ENCODE measurements at regions not wholly inside any gene's neighbourhood (a gene's known extent, or its start where the extent isn't known, plus 50 kb on each side); places are given as distances from the start of the nearest gene placed in this dataset.

- no peak for TF ChIP-seq ZNF773 (CRISPR knock-in tag; IDR thresholded peaks at IDR 0.05; ENCODE audit: borderline replicate concordance)
Measured at GRCh38 chr2:78417355-78417754, 608.1 kb upstream of the REG3G start (continued).

- Histone ChIP-seq H3K9me3 (ENCODE audit: low read length) (no peaks in the 10 kb centered on the region), H2AFZ (ENCODE audit: low read length) (no peak overlapping the region), H3K79me2 (ENCODE audit: insufficient read depth, low read length) (peaks cover 56% of the 10 kb centered on the region), H3K27ac (ENCODE audit: extremely low read length, insufficient read depth, low read length) (no peak overlapping the region), H3K4me2 (ENCODE audit: low read depth, low read length) (no peak overlapping the region), H3K36me3 (replicated peaks in 1 of 2; ENCODE audit: control insufficient read depth in 1 of 2, insufficient read depth in 2 of 2, low read length in 2 of 2) (no peaks in the 10 kb centered on the region; a peak in 2 of 5 replicates), H4K20me1 (ENCODE audit: insufficient read depth, low read length) (peaks cover 17% of the 10 kb centered on the region), H3K4me3 (replicated peaks in 1 of 3; ENCODE audit: insufficient read depth in 1 of 3, low read depth in 2 of 3, low read length in 3 of 3) (no peak overlapping the region), H3K4me1 (ENCODE audit: insufficient read depth, low read length) (peaks cover 20% of the 10 kb centered on the region), H3K9ac (ENCODE audit: insufficient read depth, low read depth, low read length) (no peak overlapping the region), H3K27me3 (ENCODE audit: control insufficient read depth in 1 of 2, insufficient read depth in 2 of 2, low read length in 2 of 2) (no peaks in the 10 kb centered on the region)
- ATAC-seq = no peak
- POLR2A ChIA-PET = no interaction called here
- CTCF ChIA-PET (ENCODE audit: low intra/inter-chr PET ratio, low total read pairs) = no interaction called here
- intact Hi-C loops (cut with micrococcal nuclease; ENCODE audit: unreplicated experiment) = no loop called here
- TF ChIP-seq ZFP37 (CRISPR knock-in tag; IDR thresholded peaks at IDR 0.05; ENCODE audit: borderline replicate concordance) (no peak), SIN3A (IDR thresholded peaks at IDR 0.05; ENCODE audit: borderline replicate concordance, low read depth, low read length) (no peak), ZNF770 (CRISPR knock-in tag; IDR thresholded peaks at IDR 0.05) (no peak), ZNF607 (CRISPR knock-in tag; IDR thresholded peaks at IDR 0.05; ENCODE audit: borderline replicate concordance) (no peak)
- 90% methylated on average over 2 of the region's 2 CpGs for WGBS (ENCODE audit: low lambda C conversion rate)
- DNase-seq (ENCODE audit: low spot score) = no peak
- FAIRE-seq = no peak
- in situ Hi-C loops (cut with HindIII; ENCODE audit: extremely low pct_ligation_motif_present, low pct_unique_long_range_greater_than_20kb) = no loop called here
- no TSS peak for BruUV-seq (replicated peaks)
Measured at GRCh38 chr2:78418021-78418420, 607.5 kb upstream of the REG3G start.

GRCh38 chr2:78420132-78420531, 605.4 kb upstream of the REG3G start:
- peaks cover 60% of the 10 kb centered on the region for H3K79me2 ChIP-seq (ENCODE audit: insufficient read depth, low read length)
- FAIRE-seq = no peak
- CTCF ChIA-PET (ENCODE audit: low intra/inter-chr PET ratio, low total read pairs) = no interaction called here

More at GRCh38 chr2:78420132-78420531, 605.4 kb upstream of the REG3G start:
- no peak overlapping the region for H3K4me3 ChIP-seq (replicated peaks in 1 of 3; ENCODE audit: insufficient read depth in 1 of 3, low read depth in 2 of 3, low read length in 3 of 3)
- 100% methylated on average over 1 of the region's 1 CpG for WGBS (ENCODE audit: low lambda C conversion rate)
- no peak overlapping the region for H2AFZ ChIP-seq (ENCODE audit: low read length)
- no peaks in the 10 kb centered on the region; a peak in 1 of 5 replicates for H3K36me3 ChIP-seq (replicated peaks in 1 of 2; ENCODE audit: control insufficient read depth in 1 of 2, insufficient read depth in 2 of 2, low read length in 2 of 2)
- H3K4me1 ChIP-seq (ENCODE audit: insufficient read depth, low read length) = peaks cover 20% of the 10 kb centered on the region
- H3K9ac ChIP-seq (ENCODE audit: insufficient read depth, low read depth, low read length) = no peak overlapping the region
- POLR2A ChIA-PET = no interaction called here
- no peak overlapping the region for H3K27ac ChIP-seq (ENCODE audit: extremely low read length, insufficient read depth, low read length)
- ATAC-seq (no peak), DNase-seq (ENCODE audit: low spot score) (no peak)
- TF ChIP-seq KAT2B (IDR thresholded peaks at IDR 0.05; ENCODE audit: borderline replicate concordance, low read depth, low read length) = no peak
- TF ChIP-seq RBAK (CRISPR knock-in tag; IDR thresholded peaks at IDR 0.05) = peak; percentile 61; the same call in 1 of the 2 replicates
- TF ChIP-seq JARID2 (CRISPR knock-in tag; IDR thresholded peaks at IDR 0.05; ENCODE audit: insufficient replicate concordance) = no peak
- peak; percentile 87 for TF ChIP-seq ZNF12 (CRISPR knock-in tag; IDR thresholded peaks at IDR 0.05)
- H3K9me3 ChIP-seq (ENCODE audit: low read length) = no peaks in the 10 kb centered on the region
- BruUV-seq (replicated peaks) = no TSS peak
- H3K4me2 ChIP-seq (ENCODE audit: low read depth, low read length) = no peak overlapping the region
- peaks cover 12% of the 10 kb centered on the region for H4K20me1 ChIP-seq (ENCODE audit: insufficient read depth, low read length)
- intact Hi-C loops (cut with micrococcal nuclease; ENCODE audit: unreplicated experiment) = no loop called here
- H3K27me3 ChIP-seq (ENCODE audit: control insufficient read depth in 1 of 2, insufficient read depth in 2 of 2, low read length in 2 of 2) = no peaks in the 10 kb centered on the region
- in situ Hi-C loops (cut with HindIII; ENCODE audit: extremely low pct_ligation_motif_present, low pct_unique_long_range_greater_than_20kb) = no loop called here

Data from HepG2 (cell line).